ENCODE measurements at regions not wholly inside any gene's neighbourhood (a gene's known extent, or its start where the extent isn't known, plus 50 kb on each side); places are given as distances from the start of the nearest gene placed in this dataset.

DNA sequence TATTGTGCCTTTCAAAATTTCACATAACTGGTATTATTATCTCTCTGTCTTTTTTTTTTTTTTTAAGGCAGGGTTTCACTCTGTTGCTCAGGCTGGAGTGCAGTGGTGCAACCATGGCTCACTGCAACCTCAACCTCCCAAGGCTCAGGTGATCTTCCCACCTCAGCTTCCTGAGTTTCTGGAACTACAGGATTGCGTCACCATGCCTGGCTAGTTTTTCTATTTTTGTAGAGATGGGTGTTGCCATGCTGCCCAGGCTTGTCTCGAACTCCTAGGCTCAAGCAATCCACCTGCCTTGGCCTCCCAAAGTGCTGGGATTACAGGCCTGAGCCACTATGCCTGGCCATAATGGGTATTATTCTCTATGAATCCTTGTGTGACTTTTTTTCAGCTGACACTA lies 402.3 kb upstream of the SMARCA2 start:
- H3K9me3 ChIP-seq (replicated peaks; ENCODE audit: control insufficient read depth, insufficient read depth, low read length), result peaks cover 7% of the 10 kb centered on the region
- no peak for FAIRE-seq
- no peaks in the 10 kb centered on the region for H3K9me1 ChIP-seq (replicated peaks; ENCODE audit: control insufficient read depth, extremely low read depth, insufficient read depth, low read length)
- no peaks in the 10 kb centered on the region for H3K79me2 ChIP-seq (ENCODE audit: control insufficient read depth, insufficient read depth, low read length)
- ChIA-PET CTCF (no interaction called here), POLR2A (no interaction called here)
- no peaks in the 10 kb centered on the region for H4K20me1 ChIP-seq (replicated peaks; ENCODE audit: control insufficient read depth, extremely low read depth, insufficient read depth, low read length)
- no peak overlapping the region for H3K27ac ChIP-seq (ENCODE audit: insufficient read depth, low read depth, low read length)
- no peaks in the 10 kb centered on the region for H3K36me3 ChIP-seq (ENCODE audit: control insufficient read depth in 2 of 2, extremely low read depth in 1 of 2, insufficient read depth in 2 of 2, low read length in 2 of 2)
- no peaks in the 10 kb centered on the region for H3K27me3 ChIP-seq (ENCODE audit: control insufficient read depth in 2 of 2, insufficient read depth in 2 of 2, low read length in 2 of 2)
- TF ChIP-seq MYC (IDR thresholded peaks at IDR 0.05; ENCODE audit: low read depth, low read length), result no peak
- TF ChIP-seq EZH2 (IDR thresholded peaks at IDR 0.05; ENCODE audit: borderline replicate concordance, low read depth, low read length, severe bottlenecking), result no peak
- no peak for TF ChIP-seq FOS (IDR thresholded peaks at IDR 0.05; ENCODE audit: borderline replicate concordance, insufficient read depth, low read length)
- TF ChIP-seq POLR2A (IDR thresholded peaks at IDR 0.05; ENCODE audit: low read depth, low read length), result no peak
- no TSS peak for BruUV-seq (replicated peaks)
- H3K9ac ChIP-seq (replicated peaks; ENCODE audit: extremely low read depth, insufficient read depth, low read length), result no peak overlapping the region
- H3K4me3 ChIP-seq (replicated peaks in 1 of 3; ENCODE audit: insufficient read depth in 1 of 3, low read depth in 1 of 3, low read length in 3 of 3), result no peak overlapping the region
- no peak for DNase-seq (ENCODE audit: low read depth, low spot score)
- intact Hi-C loops (cut with micrococcal nuclease), result no loop called here
- no peak overlapping the region for H3K4me2 ChIP-seq (ENCODE audit: insufficient read depth, low read length)
- H3K4me1 ChIP-seq (ENCODE audit: control insufficient read depth, extremely low read depth, insufficient read depth, low read length), result no peaks in the 10 kb centered on the region
- H2AFZ ChIP-seq (ENCODE audit: low read depth, low read length), result no peak overlapping the region
- dilution Hi-C loops (cut with MboI; ENCODE audit: extremely low pct_ligation_motif_present, low sequenced_read_pairs), result no loop called here

DNA sequence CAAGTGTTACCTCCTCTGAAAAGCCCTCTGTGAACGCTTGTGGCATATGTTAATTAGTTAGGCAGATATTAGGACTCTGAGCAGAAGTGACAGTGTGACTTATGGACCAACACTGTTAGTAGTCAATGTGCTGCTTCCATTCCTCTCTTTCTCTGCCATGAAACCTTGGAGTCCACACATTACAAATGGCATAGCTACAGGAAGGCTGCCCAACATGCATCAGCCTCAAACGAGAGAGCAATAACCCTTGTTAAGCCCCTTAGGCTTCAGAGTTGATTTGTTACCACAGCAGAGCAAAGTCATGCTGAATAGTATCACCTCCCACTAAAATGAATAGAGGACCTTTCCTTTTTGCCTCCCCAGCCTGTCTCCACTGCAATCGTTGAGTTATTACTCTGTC lies 397.7 kb upstream of the SMARCA2 start:
- DNase-seq (ENCODE audit: low read depth, low spot score) (no peak), FAIRE-seq (no peak)
- Histone ChIP-seq H3K9me1 (replicated peaks; ENCODE audit: control insufficient read depth, extremely low read depth, insufficient read depth, low read length) (no peaks in the 10 kb centered on the region), H3K4me2 (ENCODE audit: insufficient read depth, low read length) (no peak overlapping the region), H3K9ac (replicated peaks; ENCODE audit: extremely low read depth, insufficient read depth, low read length) (no peak overlapping the region), H3K4me3 (replicated peaks in 1 of 3; ENCODE audit: insufficient read depth in 1 of 3, low read depth in 1 of 3, low read length in 3 of 3) (no peak overlapping the region), H3K36me3 (ENCODE audit: control insufficient read depth in 2 of 2, extremely low read depth in 1 of 2, insufficient read depth in 2 of 2, low read length in 2 of 2) (no peaks in the 10 kb centered on the region), H3K27ac (ENCODE audit: insufficient read depth, low read depth, low read length) (no peak overlapping the region), H3K27me3 (ENCODE audit: control insufficient read depth in 2 of 2, insufficient read depth in 2 of 2, low read length in 2 of 2) (no peaks in the 10 kb centered on the region), H2AFZ (ENCODE audit: low read depth, low read length) (no peak overlapping the region), H3K4me1 (ENCODE audit: control insufficient read depth, extremely low read depth, insufficient read depth, low read length) (no peaks in the 10 kb centered on the region), H4K20me1 (replicated peaks; ENCODE audit: control insufficient read depth, extremely low read depth, insufficient read depth, low read length) (no peaks in the 10 kb centered on the region), H3K9me3 (replicated peaks; ENCODE audit: control insufficient read depth, insufficient read depth, low read length) (peaks cover 7% of the 10 kb centered on the region), H3K79me2 (ENCODE audit: control insufficient read depth, insufficient read depth, low read length) (no peaks in the 10 kb centered on the region)
- POLR2A ChIA-PET, result no interaction called here
- CTCF ChIA-PET, result no interaction called here
- no TSS peak for BruUV-seq (replicated peaks)
- TF ChIP-seq JUN (IDR thresholded peaks at IDR 0.05; ENCODE audit: borderline replicate concordance, insufficient read depth, insufficient read length, low read depth) (no peak), EZH2 (IDR thresholded peaks at IDR 0.05; ENCODE audit: borderline replicate concordance, low read depth, low read length, severe bottlenecking) (no peak), FOS (IDR thresholded peaks at IDR 0.05; ENCODE audit: borderline replicate concordance, insufficient read depth, low read length) (no peak), MYC (IDR thresholded peaks at IDR 0.05; ENCODE audit: low read depth, low read length) (no peak), POLR2AphosphoS5 (IDR thresholded peaks at IDR 0.05; ENCODE audit: insufficient read depth, low read depth, low read length) (no peak), POLR2A (IDR thresholded peaks at IDR 0.05; ENCODE audit: low read depth, low read length) (no peak), GATA2 (IDR thresholded peaks at IDR 0.05; ENCODE audit: insufficient read depth, insufficient read length, low read depth, low read length) (no peak)
- TF ChIP-seq, protein P1, sequence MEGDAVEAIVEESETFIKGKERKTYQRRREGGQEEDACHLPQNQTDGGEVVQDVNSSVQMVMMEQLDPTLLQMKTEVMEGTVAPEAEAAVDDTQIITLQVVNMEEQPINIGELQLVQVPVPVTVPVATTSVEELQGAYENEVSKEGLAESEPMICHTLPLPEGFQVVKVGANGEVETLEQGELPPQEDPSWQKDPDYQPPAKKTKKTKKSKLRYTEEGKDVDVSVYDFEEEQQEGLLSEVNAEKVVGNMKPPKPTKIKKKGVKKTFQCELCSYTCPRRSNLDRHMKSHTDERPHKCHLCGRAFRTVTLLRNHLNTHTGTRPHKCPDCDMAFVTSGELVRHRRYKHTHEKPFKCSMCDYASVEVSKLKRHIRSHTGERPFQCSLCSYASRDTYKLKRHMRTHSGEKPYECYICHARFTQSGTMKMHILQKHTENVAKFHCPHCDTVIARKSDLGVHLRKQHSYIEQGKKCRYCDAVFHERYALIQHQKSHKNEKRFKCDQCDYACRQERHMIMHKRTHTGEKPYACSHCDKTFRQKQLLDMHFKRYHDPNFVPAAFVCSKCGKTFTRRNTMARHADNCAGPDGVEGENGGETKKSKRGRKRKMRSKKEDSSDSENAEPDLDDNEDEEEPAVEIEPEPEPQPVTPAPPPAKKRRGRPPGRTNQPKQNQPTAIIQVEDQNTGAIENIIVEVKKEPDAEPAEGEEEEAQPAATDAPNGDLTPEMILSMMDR (IDR thresholded peaks at IDR 0.05; ENCODE audit: extremely low read depth in 1 of 2, insufficient read depth in 1 of 2, low read depth in 1 of 2, low read length in 2 of 2), result no peak
- TF ChIP-seq, protein P2, sequence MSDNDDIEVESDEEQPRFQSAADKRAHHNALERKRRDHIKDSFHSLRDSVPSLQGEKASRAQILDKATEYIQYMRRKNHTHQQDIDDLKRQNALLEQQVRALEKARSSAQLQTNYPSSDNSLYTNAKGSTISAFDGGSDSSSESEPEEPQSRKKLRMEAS (IDR thresholded peaks at IDR 0.05; ENCODE audit: insufficient read depth, insufficient read length), result no peak
- intact Hi-C loops (cut with micrococcal nuclease) (no loop called here), dilution Hi-C loops (cut with MboI; ENCODE audit: extremely low pct_ligation_motif_present, low sequenced_read_pairs) (no loop called here)

All from endothelial cell of umbilical vein (primary cell).